ENCODE measurements at regions not wholly inside any gene's neighbourhood (a gene's known extent, or its start where the extent isn't known, plus 50 kb on each side); places are given as distances from the start of the nearest gene placed in this dataset.

- Histone ChIP-seq H3K4me2 (no peak overlapping the region), H3K79me2 (replicated peaks; ENCODE audit: insufficient read depth) (no peaks in the 10 kb centered on the region), H3K27ac (ENCODE audit: low read depth) (no peak overlapping the region), H3K4me1 (ENCODE audit: insufficient read depth) (no peaks in the 10 kb centered on the region), H3K27me3 (ENCODE audit: insufficient read depth) (no peaks in the 10 kb centered on the region), H3K36me3 (ENCODE audit: insufficient read depth) (no peaks in the 10 kb centered on the region), H3K4me3 (no peak overlapping the region), H2AFZ (no peak overlapping the region), H4K20me1 (replicated peaks; ENCODE audit: insufficient read depth) (no peaks in the 10 kb centered on the region), H3K9me2 (ENCODE audit: insufficient read depth) (peaks cover 4% of the 10 kb centered on the region; the same call in 1 of the 2 replicates), H3F3A (replicated peaks; ENCODE audit: low read depth) (no peaks in the 10 kb centered on the region)
- TF ChIP-seq CREB1 (CRISPR knock-in tag; IDR thresholded peaks at IDR 0.05; ENCODE audit: low read depth) (no peak), NANOG (IDR thresholded peaks at IDR 0.05; ENCODE audit: borderline replicate concordance) (no peak), ZNF331 (CRISPR knock-in tag; IDR thresholded peaks at IDR 0.05; ENCODE audit: low read depth) (no peak), REST (IDR thresholded peaks at IDR 0.05; ENCODE audit: unreplicated experiment) (no peak), ZNF462 (CRISPR knock-in tag; IDR thresholded peaks at IDR 0.05) (no peak), POLR2AphosphoS5 (IDR thresholded peaks at IDR 0.05; ENCODE audit: low read depth) (no peak), ZNF114 (CRISPR knock-in tag; IDR thresholded peaks at IDR 0.05) (no peak), EZH2phosphoT487 (IDR thresholded peaks at IDR 0.05; ENCODE audit: unreplicated experiment) (no peak)
- Mint-ChIP-seq H3K27me3 (ENCODE audit: insufficient read depth, low read depth, poor library complexity) (no peaks in the 10 kb centered on the region), H3K27ac (no peak overlapping the region), H3K4me1 (no peaks in the 10 kb centered on the region), H3K36me3 (ENCODE audit: low read depth) (no peaks in the 10 kb centered on the region), H3K4me3 (no peak overlapping the region), H3K9me3 (no peaks in the 10 kb centered on the region)
- no peak for DNase-seq (ENCODE audit: low spot score)
- ATAC-seq: no peak
Observed at GRCh38 chr5:33237471-33237870, 203.3 kb upstream of the TARS1 start.

All from GM23338 (cell line).